H1 (cell line): ENCODE measurements at regions not wholly inside any gene's neighbourhood (a gene's known extent, or its start where the extent isn't known, plus 50 kb on each side); places are given as distances from the start of the nearest gene placed in this dataset.

ENCODE experiments used
- ASH2L ChIP-seq: fragments of 200-600, 300-600 bp; sonication (generic); IDR thresholded peaks from one replicate; pipeline ENCODE4 v1.7.1; 2017; ENCODE audit warnings: low read length
- ATF3 ChIP-seq: IDR thresholded peaks from 2 replicates; pipeline ENCODE4 v1.6.1; 2011; ENCODE audit warnings: low read depth, mild to moderate bottlenecking, low read length; ENCODE audit not compliant: insufficient read depth
- CHD7 ChIP-seq: fragments of 300-600 bp; sonication (generic); IDR thresholded peaks from 2 replicates; pipeline ENCODE4 v1.7.1; 2012; ENCODE audit warnings: low read length, moderate library complexity, mild to moderate bottlenecking, inconsistent platforms; ENCODE audit not compliant: insufficient replicate concordance
- CREB1 ChIP-seq: IDR thresholded peaks from 2 replicates; pipeline ENCODE4 v1.6.1; 2012; ENCODE audit warnings: inconsistent platforms
- EZH2 ChIP-seq: fragments of 200-600 bp; sonication (generic); IDR thresholded peaks from 2 replicates; pipeline ENCODE4 v1.7.1; 2012; ENCODE audit warnings: low read depth, mild to moderate bottlenecking, moderate library complexity, low read length, inconsistent platforms; ENCODE audit not compliant: severe bottlenecking
- MAFK ChIP-seq: IDR thresholded peaks from 2 replicates; pipeline ENCODE4 v1.6.1; 2012; ENCODE audit warnings: low read depth, mild to moderate bottlenecking, improper control_type of control experiment, low read length
- MAX ChIP-seq: IDR thresholded peaks from 2 replicates; pipeline ENCODE4 v1.6.1; 2012; ENCODE audit warnings: inconsistent platforms
- RAD21 ChIP-seq, 2 experiments: IDR thresholded peaks in 1 of 2; conservative IDR thresholded peaks in 1 of 2; 2 replicates each; pipeline ENCODE4 v1.6.1; 2011; ENCODE audit warnings: low read depth in 2 of 2, low read length in 2 of 2, improper control_type of control experiment in 1 of 2, inconsistent platforms in 1 of 2, mild to moderate bottlenecking in 1 of 2, moderate library complexity in 1 of 2
- RXRA ChIP-seq: IDR thresholded peaks from 2 replicates; pipeline ENCODE4 v1.6.1; 2011; ENCODE audit warnings: low read depth, mild to moderate bottlenecking, low read length, moderate library complexity; ENCODE audit not compliant: insufficient read depth
- SUZ12 ChIP-seq: fragments of 200-600 bp; sonication (generic); IDR thresholded peaks from 2 replicates; pipeline ENCODE4 v1.6.1; 2012; ENCODE audit warnings: mild to moderate bottlenecking, inconsistent platforms, low read length, moderate library complexity, mixed read lengths
- USF2 ChIP-seq: IDR thresholded peaks from 2 replicates; pipeline ENCODE4 v1.6.1; 2011; ENCODE audit warnings: low read length, improper control_type of control experiment
- TF ChIP-seq, protein P1 (sequence below), 3 experiments: IDR thresholded peaks; 1 replicate in 2 of 3; 2 replicates in 1 of 3; pipeline versions ENCODE4 v1.5.1 to v1.6.1; 2011; ENCODE audit warnings: low read length in 3 of 3, mild to moderate bottlenecking in 3 of 3, inconsistent platforms in 2 of 3, low read depth in 1 of 3, moderate library complexity in 1 of 3; ENCODE audit not compliant: insufficient read depth in 1 of 3; ENCODE audit errors: control extremely low read depth in 1 of 3

DNA sequence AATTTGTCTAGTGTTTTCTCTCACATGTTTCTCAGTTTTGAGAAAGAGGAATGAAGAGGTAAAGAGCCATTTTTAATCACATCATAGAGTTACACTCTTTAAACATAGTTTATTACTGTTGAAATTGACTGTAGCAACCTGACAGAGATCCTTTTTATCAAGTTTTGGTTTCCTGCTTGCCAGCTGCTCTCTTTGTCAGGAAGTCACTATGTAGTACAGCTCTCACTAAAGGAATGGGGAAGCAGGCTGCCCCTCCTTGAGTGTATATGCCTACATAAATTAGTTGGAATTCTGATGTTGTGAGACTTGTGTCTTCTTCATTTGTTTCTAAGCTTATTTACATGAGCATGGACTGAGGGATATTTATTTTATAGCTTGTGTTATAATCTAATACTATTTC lies 1274.0 kb upstream of the CELF2 start:
- TF ChIP-seq MAX = no peak
- TF ChIP-seq, protein P1, sequence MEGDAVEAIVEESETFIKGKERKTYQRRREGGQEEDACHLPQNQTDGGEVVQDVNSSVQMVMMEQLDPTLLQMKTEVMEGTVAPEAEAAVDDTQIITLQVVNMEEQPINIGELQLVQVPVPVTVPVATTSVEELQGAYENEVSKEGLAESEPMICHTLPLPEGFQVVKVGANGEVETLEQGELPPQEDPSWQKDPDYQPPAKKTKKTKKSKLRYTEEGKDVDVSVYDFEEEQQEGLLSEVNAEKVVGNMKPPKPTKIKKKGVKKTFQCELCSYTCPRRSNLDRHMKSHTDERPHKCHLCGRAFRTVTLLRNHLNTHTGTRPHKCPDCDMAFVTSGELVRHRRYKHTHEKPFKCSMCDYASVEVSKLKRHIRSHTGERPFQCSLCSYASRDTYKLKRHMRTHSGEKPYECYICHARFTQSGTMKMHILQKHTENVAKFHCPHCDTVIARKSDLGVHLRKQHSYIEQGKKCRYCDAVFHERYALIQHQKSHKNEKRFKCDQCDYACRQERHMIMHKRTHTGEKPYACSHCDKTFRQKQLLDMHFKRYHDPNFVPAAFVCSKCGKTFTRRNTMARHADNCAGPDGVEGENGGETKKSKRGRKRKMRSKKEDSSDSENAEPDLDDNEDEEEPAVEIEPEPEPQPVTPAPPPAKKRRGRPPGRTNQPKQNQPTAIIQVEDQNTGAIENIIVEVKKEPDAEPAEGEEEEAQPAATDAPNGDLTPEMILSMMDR (IDR thresholded peaks at IDR 0.05; ENCODE audit: control extremely low read depth in 1 of 3, insufficient read depth in 1 of 3, low read depth in 1 of 3, low read length in 3 of 3) = no peak
- no peak for TF ChIP-seq SUZ12
- TF ChIP-seq USF2 = no peak
- no peak for TF ChIP-seq MAFK
- no peak for TF ChIP-seq CREB1
- TF ChIP-seq ATF3 = no peak
- TF ChIP-seq EZH2 = no peak
- no peak for TF ChIP-seq CHD7
- no peak for TF ChIP-seq RAD21 (IDR thresholded peaks at IDR 0.05 in 1 of 2, conservative IDR thresholded peaks at IDR 0.05 in 1 of 2; ENCODE audit: low read depth in 2 of 2, low read length in 2 of 2)
- no peak for TF ChIP-seq RXRA
- TF ChIP-seq ASH2L = no peak
